GM12892 (cell line): ENCODE measurements at regions not wholly inside any gene's neighbourhood (a gene's known extent, or its start where the extent isn't known, plus 50 kb on each side); places are given as distances from the start of the nearest gene placed in this dataset.

Experiments
- POLR2A ChIP-seq: IDR thresholded peaks from 2 replicates; pipeline ENCODE4 v1.6.1; 2011; ENCODE audit warnings: low read depth, low read length, control low read depth
- POLR2AphosphoS5 ChIP-seq: IDR thresholded peaks from 2 replicates; pipeline ENCODE4 v1.6.1; 2011; ENCODE audit warnings: low read depth, low read length, control low read depth

- TF ChIP-seq POLR2A (no peak), POLR2AphosphoS5 (no peak)
These were observed 356.4 kb upstream of the GYPC start for GRCh38 chr2:126299469-126299976.
